Stimulated activated CD8-positive, alpha-beta memory T cell treated with anti-CD3 and anti-CD28 coated beads, Interleukin-4, amount 100 ng/mL, for 1 hour (primary cell): ENCODE measurements at regions not wholly inside any gene's neighbourhood (a gene's known extent, or its start where the extent isn't known, plus 50 kb on each side); places are given as distances from the start of the nearest gene placed in this dataset.

Experiments used
- DNase-seq, 2 donors: peaks; one replicate each; pipeline ENCODE4 v3.0.0-alpha.2; 2020; ENCODE audit warnings: low read depth in 2 of 2, low spot score in 1 of 2

DNA sequence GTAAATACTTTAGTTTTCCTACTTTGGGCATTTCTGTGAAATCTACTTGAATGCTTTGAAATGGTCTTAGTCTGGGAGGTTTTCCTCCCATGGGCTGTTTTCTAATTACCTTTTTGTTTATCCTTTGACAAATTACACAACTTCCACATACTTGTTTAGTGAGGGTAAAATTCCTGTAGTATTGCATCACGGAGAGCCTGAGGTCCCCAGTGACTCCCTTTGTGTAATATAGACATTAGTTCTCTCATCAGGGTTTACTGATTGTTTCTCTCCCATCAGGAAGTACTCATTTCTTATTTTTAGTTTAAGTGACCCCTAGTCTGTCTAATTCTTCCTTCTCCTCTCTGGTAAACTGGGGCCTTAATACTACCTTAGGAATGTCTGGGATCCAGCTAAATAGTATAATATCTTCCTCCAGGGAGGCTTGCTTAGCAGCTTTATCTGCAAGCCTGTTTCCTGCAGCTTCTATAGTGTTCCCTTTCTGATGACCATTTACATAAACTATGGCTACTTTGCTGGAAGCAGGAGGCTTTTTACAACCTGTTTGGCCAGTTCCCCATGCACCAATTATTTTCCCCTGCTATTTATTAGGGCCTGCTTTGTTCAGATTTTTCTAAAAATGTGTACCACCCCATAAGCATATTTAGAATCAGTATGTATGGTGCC, 87.2 kb upstream of the XCR1 start:
- DNase-seq: no peak

DNA sequence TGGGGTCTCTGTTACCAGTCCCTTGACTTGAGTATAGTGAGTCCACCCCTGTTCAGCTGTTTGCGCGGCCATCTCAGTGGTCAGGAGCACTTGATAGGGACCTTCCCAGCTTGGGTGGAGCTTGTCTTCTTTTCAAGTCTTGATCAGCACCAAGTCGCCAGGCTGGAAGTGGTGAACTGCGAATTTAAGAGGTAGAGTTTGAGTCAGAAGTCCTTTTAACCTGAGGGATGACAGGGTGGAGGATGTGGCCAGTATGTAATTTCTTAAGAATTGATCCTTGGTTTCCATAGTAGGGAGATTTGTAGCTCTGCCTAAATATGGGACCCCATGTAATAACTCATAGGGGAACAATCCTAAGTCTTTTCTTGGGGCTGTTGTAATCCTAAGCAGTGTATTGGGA, 86.3 kb upstream of the XCR1 start:
- DNase-seq: no peak

DNA sequence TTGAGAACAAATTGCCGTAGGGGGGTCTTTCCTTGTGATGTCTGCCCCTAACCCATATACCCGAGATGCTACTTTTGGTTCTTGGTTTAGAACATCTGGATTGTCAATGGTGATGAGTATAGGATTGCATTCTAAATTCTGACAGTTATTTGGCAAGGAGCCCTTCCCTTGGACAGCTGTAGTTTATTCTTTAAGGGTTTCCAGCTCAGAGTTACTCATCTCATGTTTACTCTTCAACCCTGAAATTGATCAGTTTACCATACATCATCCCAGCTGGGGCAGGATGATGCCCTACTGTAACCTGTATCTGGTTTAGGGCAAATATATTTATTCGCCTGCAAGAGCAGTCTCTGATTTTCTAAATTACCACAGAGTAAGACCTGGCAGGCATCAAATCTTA, 85.7 kb upstream of the XCR1 start:
- no peak for DNase-seq

DNA sequence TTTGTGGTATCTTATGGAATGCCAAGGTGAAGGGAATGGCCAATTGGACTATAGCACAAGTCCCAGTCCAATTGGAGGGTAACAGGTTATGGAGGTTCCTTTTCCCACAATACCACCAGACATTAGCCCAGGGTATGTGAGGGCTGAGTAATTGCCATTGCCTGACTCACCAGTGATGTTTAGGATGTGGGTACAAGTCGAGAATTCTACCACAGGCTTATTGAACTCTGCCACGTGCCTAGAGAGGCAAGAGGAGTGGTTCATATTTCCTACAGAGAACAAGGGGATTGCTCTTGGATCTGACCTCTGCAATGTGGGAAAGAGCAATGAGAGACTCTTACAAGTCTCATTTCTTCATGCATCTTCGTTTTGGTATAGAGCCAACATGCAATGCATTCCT, 85.0 kb upstream of the XCR1 start:
- DNase-seq: no peak

- no peak for DNase-seq
These were observed 83.6 kb upstream of the XCR1 start for GRCh38 chr3:46110701-46111493.

GRCh38 chr3:46107682-46108081, 80.4 kb upstream of the XCR1 start:
- no peak for DNase-seq

DNA sequence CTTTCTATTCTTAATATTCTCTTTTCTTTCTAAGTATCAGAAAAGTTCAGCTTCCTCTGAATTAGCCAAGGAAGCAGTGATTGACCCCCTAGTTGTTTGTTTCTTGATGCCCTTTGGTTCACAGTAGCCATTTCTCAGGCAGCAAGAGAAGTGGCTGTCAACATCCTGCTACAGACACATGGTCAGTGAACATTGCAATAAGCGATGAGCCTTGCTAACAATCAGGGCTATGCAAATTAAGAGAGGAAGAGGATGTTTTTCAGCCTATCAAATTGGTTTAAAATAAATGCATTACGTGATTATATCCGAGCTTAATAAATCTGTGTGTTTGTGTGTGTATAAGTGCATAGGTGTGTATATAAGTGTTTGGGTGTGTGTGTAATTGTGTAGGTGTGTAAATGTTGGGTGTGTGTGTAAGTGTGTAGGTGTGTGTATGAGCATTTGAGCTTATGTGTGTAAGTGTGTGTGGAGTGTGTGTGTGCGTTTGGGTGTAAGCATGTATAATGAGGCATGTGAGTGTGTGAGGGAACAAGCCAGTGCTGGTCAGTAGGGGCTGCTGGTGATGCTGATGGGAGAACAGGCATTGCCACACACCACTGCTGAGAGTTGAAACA, 78.1 kb upstream of the XCR1 start:
- DNase-seq: no peak

GRCh38 chr3:46104706-46105105, 77.4 kb upstream of the XCR1 start:
- no peak for DNase-seq

- DNase-seq: no peak
These were observed 75.5 kb upstream of the XCR1 start for GRCh38 chr3:46102780-46103130.

GRCh38 chr3:46102059-46102779, 74.9 kb upstream of the XCR1 start:
- DNase-seq: no peak

DNA sequence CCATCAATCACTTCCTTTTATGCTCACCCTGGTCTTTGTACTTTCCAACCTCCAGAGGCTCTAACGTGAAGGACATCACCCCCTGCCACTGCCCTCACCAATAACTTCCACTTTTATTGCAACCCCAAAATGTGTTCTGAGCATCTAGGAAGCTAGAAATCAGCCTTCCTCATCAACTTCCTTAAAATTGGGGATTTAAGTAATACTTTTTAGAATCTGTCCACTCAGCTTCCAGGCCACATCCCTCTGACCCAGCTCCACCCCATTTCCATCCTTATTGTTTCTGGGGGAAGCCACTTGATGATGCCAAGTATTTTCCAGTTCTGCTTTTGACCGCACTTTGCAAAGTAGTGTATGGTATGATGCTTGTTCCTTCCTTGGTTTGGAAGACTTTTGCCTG, 73.5 kb upstream of the XCR1 start:
- no peak for DNase-seq

- DNase-seq: no peak
These were observed 71.1 kb upstream of the XCR1 start for GRCh38 chr3:46098319-46098761.

GRCh38 chr3:46097691-46098241, 70.5 kb upstream of the XCR1 start:
- no peak for DNase-seq

DNA sequence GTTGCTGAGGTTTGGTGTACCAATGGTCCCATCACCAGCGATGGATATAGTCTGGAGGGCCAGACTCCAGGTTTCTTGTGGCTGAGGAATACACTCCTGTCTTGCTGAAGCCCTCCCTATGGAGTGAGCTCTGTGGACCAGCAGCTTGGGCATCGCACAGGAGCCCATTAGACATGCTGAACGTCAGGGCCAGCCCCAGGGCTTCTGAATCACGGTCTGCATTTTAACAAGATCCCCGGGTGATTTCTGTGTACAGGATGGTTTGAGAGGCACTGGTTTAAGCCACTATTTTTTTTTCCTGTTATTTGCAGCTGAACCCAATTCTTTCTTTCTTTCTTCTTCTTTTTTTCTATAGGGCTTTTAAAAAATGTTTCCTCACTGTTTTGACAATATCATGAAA, 69.5 kb upstream of the XCR1 start:
- no peak for DNase-seq

- no peak for DNase-seq
These were observed 69.1 kb upstream of the XCR1 start for GRCh38 chr3:46096336-46096735.

DNA sequence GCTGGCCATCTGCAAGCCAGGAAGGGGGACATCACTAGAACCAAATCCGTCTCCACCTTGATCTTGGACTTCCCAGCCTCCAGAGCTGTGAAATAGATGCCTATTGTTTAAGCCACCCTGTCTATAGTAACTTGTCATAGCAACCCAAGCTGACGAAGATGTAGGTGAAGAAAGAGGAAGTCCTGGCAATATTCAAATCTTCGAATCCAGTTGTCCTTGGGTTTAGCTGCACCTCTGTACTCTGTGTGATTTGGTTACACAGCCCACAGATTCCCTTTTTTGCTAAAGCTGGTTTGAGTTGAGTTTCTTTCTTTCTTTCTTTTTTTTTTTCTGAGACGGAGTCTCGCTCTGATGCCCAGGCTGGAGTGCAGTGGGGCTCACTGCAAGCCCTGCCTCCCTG, 68.0 kb upstream of the XCR1 start:
- DNase-seq: no peak

- DNase-seq: no peak
These were observed 67.2 kb upstream of the XCR1 start for GRCh38 chr3:46094506-46094905.

GRCh38 chr3:46093966-46094365, 66.7 kb upstream of the XCR1 start:
- DNase-seq: no peak

DNA sequence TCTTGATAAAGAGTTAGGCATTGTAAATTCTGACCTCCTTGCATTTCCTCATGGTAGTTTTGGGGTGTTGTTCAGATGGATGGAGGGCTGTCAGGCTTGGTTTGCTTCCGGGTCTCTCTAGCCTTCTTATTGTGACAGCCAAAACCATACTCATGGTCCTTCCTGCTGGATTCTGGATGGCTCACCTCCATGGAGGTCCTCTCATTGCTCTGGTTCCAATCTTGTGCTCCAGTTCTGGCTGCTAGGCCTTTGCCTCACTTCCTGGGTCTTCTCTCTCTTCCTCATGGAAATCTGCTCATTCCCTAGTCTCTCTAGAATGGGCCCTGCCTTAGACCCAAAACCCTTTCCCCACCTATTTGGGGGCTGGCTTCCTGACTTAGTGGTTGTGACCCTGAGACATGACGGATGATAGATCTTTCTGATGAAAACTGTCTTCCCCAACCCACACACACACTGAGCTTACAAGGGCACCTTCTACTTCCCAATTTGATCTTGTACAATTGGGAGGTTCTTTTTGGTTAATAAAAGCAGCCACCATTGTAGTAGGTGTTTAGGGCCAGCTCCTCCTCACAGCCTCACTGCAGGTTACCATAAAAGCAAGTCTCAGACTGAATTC, 66.2 kb upstream of the XCR1 start:
- no peak for DNase-seq

GRCh38 chr3:46092702-46093080, 65.4 kb upstream of the XCR1 start:
- no peak for DNase-seq
